H9 (cell line): ENCODE measurements at regions not wholly inside any gene's neighbourhood (a gene's known extent, or its start where the extent isn't known, plus 50 kb on each side); places are given as distances from the start of the nearest gene placed in this dataset.

Experiments
- DNase-seq: peaks from one replicate; pipeline ENCODE4 v3.0.0-alpha.2; 2017
- H2AFZ ChIP-seq: one replicate; pipeline ENCODE4 v1.6.1; 2013; ENCODE audit warnings: mild to moderate bottlenecking, low read length, control low read depth, moderate library complexity
- H2AK5ac ChIP-seq: 2 replicates; pipeline ENCODE4 v1.6.1; 2013; ENCODE audit warnings: low read length, control low read depth, mixed read lengths; ENCODE audit not compliant: insufficient read length
- H2BK120ac ChIP-seq: one replicate; pipeline ENCODE4 v1.6.1; 2013; ENCODE audit warnings: low read depth, mild to moderate bottlenecking, low read length, control low read depth, inconsistent platforms; ENCODE audit not compliant: poor library complexity, severe bottlenecking
- H2BK12ac ChIP-seq: 2 replicates; pipeline ENCODE4 v1.6.1; 2013; ENCODE audit warnings: low read length, control low read depth, mixed read lengths, low read depth; ENCODE audit not compliant: insufficient read length
- H2BK15ac ChIP-seq: 2 replicates; pipeline ENCODE4 v1.6.1; 2013; ENCODE audit warnings: low read depth, low read length, control low read depth
- H2BK20ac ChIP-seq: one replicate; pipeline ENCODE4 v1.6.1; 2013; ENCODE audit warnings: low read depth, mild to moderate bottlenecking, low read length, control low read depth, inconsistent platforms; ENCODE audit not compliant: poor library complexity, severe bottlenecking
- H2BK5ac ChIP-seq: 2 replicates; pipeline ENCODE4 v1.6.1; 2013; ENCODE audit warnings: low read length, control low read depth, mixed read lengths; ENCODE audit not compliant: insufficient read length
- H3K14ac ChIP-seq: 2 replicates; pipeline ENCODE4 v1.6.1; 2013; ENCODE audit warnings: low read length, control low read depth; ENCODE audit not compliant: insufficient read depth
- H3K18ac ChIP-seq: 2 replicates; pipeline ENCODE4 v1.6.1; 2013; ENCODE audit warnings: low read depth, mild to moderate bottlenecking, mixed read lengths, low read length, control low read depth; ENCODE audit not compliant: insufficient read length
- H3K23ac ChIP-seq: 2 replicates; pipeline ENCODE4 v1.6.1; 2013; ENCODE audit warnings: low read length, control low read depth, mixed read lengths, low read depth; ENCODE audit not compliant: insufficient read length
- H3K23me2 ChIP-seq: 2 replicates; pipeline ENCODE4 v1.6.1; 2013; ENCODE audit warnings: low read depth, mild to moderate bottlenecking, mixed read lengths, low read length, control low read depth; ENCODE audit not compliant: insufficient read length, poor library complexity, severe bottlenecking
- H3K27ac ChIP-seq: 2 replicates; pipeline ENCODE4 v1.5.1; 2013; ENCODE audit warnings: low read length, control low read depth, mixed read lengths, low read depth; ENCODE audit not compliant: insufficient read length
- H3K27me3 ChIP-seq: 2 replicates; pipeline ENCODE4 v1.6.1; 2013; ENCODE audit warnings: low read length, control low read depth, inconsistent platforms; ENCODE audit not compliant: insufficient read depth
- H3K4ac ChIP-seq: 2 replicates; pipeline ENCODE4 v1.6.1; 2013; ENCODE audit warnings: low read depth, mild to moderate bottlenecking, control low read depth, inconsistent platforms, low read length, moderate library complexity
- H3K4me1 ChIP-seq: 2 replicates; pipeline ENCODE4 v1.6.1; 2013; ENCODE audit warnings: low read length, control low read depth, inconsistent platforms; ENCODE audit not compliant: insufficient read depth
- H3K4me2 ChIP-seq: 2 replicates; pipeline ENCODE4 v1.6.1; 2013; ENCODE audit warnings: low read length, control low read depth, mixed read lengths; ENCODE audit not compliant: insufficient read length, insufficient read depth
- H3K56ac ChIP-seq: 2 replicates; pipeline ENCODE4 v1.6.1; 2013; ENCODE audit warnings: low read depth, mild to moderate bottlenecking, mixed read lengths, low read length, control low read depth; ENCODE audit not compliant: insufficient read length
- H3K79me1 ChIP-seq: 2 replicates; pipeline ENCODE4 v1.6.1; 2013; ENCODE audit warnings: low read depth, mild to moderate bottlenecking, moderate library complexity, low read length, control low read depth, inconsistent platforms; ENCODE audit not compliant: insufficient read depth, poor library complexity, severe bottlenecking
- H3K79me2 ChIP-seq: 2 replicates; pipeline ENCODE4 v1.6.1; 2013; ENCODE audit warnings: low read length, control low read depth, inconsistent platforms; ENCODE audit not compliant: insufficient read depth
- H3K9ac ChIP-seq: 2 replicates; pipeline ENCODE4 v1.6.1; 2013; ENCODE audit warnings: low read length, control low read depth, mixed read lengths; ENCODE audit not compliant: insufficient read length; ENCODE audit errors: extremely low read depth
- H3K9me3 ChIP-seq: one replicate; pipeline ENCODE4 v1.6.1; 2013; ENCODE audit warnings: low read depth, low read length, inconsistent platforms; ENCODE audit not compliant: control insufficient read depth
- H3T11ph ChIP-seq: one replicate; pipeline ENCODE4 v1.6.1; 2013; ENCODE audit warnings: mild to moderate bottlenecking, low read length, control low read depth, inconsistent platforms
- H4K20me1 ChIP-seq: one replicate; pipeline ENCODE4 v1.6.1; 2013; ENCODE audit not compliant: control insufficient read depth, insufficient read length, insufficient read depth
- H4K5ac ChIP-seq: 2 replicates; pipeline ENCODE4 v1.6.1; 2013; ENCODE audit warnings: low read depth, mild to moderate bottlenecking, mixed read lengths, low read length, control low read depth; ENCODE audit not compliant: insufficient read length
- H4K8ac ChIP-seq: replicated peaks from 2 replicates; pipeline ENCODE4 v1.6.1; 2013; ENCODE audit warnings: low read length, control low read depth, mixed read lengths, low read depth; ENCODE audit not compliant: insufficient read length
- H4K91ac ChIP-seq: 2 replicates; pipeline ENCODE4 v1.6.1; 2013; ENCODE audit warnings: low read depth, mild to moderate bottlenecking, moderate library complexity, mixed read lengths, low read length, control low read depth; ENCODE audit not compliant: insufficient read length
- H3K27ac Mint-ChIP-seq, 3 experiments: 2 replicates in 2 of 3; 3 replicates in 1 of 3; pipeline ENCODE4 v1.8.0; 2020 to 2021; ENCODE audit warnings: mixed read lengths in 3 of 3, mild to moderate bottlenecking in 1 of 3, moderate library complexity in 1 of 3
- H3K27me3 Mint-ChIP-seq: 2 replicates; pipeline ENCODE4 v1.8.0; 2021; ENCODE audit warnings: low read depth, mild to moderate bottlenecking, moderate library complexity, mixed read lengths
- H3K36me3 Mint-ChIP-seq, 3 experiments: 2 replicates in 2 of 3; 3 replicates in 1 of 3; pipeline ENCODE4 v1.8.0; 2020 to 2021; ENCODE audit warnings: low read depth in 3 of 3, mixed read lengths in 3 of 3; ENCODE audit not compliant: insufficient read depth in 1 of 3
- H3K4me1 Mint-ChIP-seq, 2 experiments: 2 replicates each; pipeline ENCODE4 v1.8.0; 2020; ENCODE audit warnings: mixed read lengths in 2 of 2
- H3K4me3 Mint-ChIP-seq, 2 experiments: 2 replicates in 1 of 2; 3 replicates in 1 of 2; pipeline ENCODE4 v1.8.0; 2020 to 2021; ENCODE audit warnings: mild to moderate bottlenecking in 2 of 2, mixed read lengths in 2 of 2, moderate library complexity in 1 of 2
- H3K9me3 Mint-ChIP-seq, 2 experiments: 2 replicates in 1 of 2; 3 replicates in 1 of 2; pipeline ENCODE4 v1.8.0; 2020; ENCODE audit warnings: mild to moderate bottlenecking in 2 of 2, mixed read lengths in 2 of 2, moderate library complexity in 1 of 2
- WGBS: extraction: QIAGEN DNeasy Blood & Tissue Kit; methylation state at CpG from one replicate; pipeline ENCODE4 v1.1.7; 2013; ENCODE audit warnings: missing lambda C conversion rate, low lambda C conversion rate, mixed read lengths; ENCODE audit not compliant: insufficient read length; ENCODE audit errors: extremely low coverage; 5-methylcytosine and 5-hydroxymethylcytosine counted together
- TF ChIP-seq, protein P1 (sequence below): fragments of 200-600 bp; sonication (generic); conservative IDR thresholded peaks from 3 replicates; pipeline ENCODE4 v1.8.0; 2021; ENCODE audit warnings: antibody characterized with exemption, mild to moderate bottlenecking

DNA sequence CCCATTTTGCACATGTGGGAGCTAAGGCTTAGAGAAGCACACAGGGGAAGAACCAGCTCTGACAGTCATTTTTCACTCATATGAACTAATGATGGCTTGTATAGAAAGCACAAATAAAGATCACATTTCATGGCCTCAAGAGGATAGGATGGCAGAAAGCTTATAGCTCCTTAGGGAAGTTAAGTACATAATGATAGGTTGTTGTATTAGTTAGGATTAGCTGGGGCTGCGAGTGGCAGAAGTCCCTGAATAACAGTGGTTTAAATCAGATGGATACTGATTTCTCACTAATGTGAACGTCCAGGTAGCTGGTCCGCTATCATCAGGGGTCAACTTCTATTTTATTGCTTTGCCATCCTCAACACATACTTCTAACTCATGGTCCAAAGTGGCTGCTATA, 284.0 kb downstream of the RPS6KC1 start:
- no peak overlapping the region for H3K14ac ChIP-seq
- no peak overlapping the region for H2AK5ac ChIP-seq
- H4K5ac ChIP-seq: no peak overlapping the region
- H3K9me3 Mint-ChIP-seq: no peaks in the 10 kb centered on the region
- no peaks in the 10 kb centered on the region for H3K4me1 Mint-ChIP-seq
- no peak overlapping the region for H3K23ac ChIP-seq
- H3K79me2 ChIP-seq: no peaks in the 10 kb centered on the region; the same call in 1 of the 2 replicates
- no peaks in the 10 kb centered on the region for H3K79me1 ChIP-seq
- H4K91ac ChIP-seq: no peak overlapping the region
- no peak overlapping the region for H3K56ac ChIP-seq
- no peak overlapping the region for H2BK120ac ChIP-seq
- H3K27ac ChIP-seq: no peak overlapping the region
- no peak overlapping the region for H2BK15ac ChIP-seq
- no peaks in the 10 kb centered on the region for H3K4me1 ChIP-seq
- no peak overlapping the region for H3K18ac ChIP-seq
- H2BK5ac ChIP-seq: no peak overlapping the region
- H3K27me3 ChIP-seq: no peaks in the 10 kb centered on the region
- H2BK12ac ChIP-seq: no peak overlapping the region
- no peaks in the 10 kb centered on the region for H3K36me3 Mint-ChIP-seq
- H3K27ac Mint-ChIP-seq: no peak overlapping the region
- H3K9me3 ChIP-seq: no peaks in the 10 kb centered on the region
- H3K4me3 Mint-ChIP-seq: no peak overlapping the region
- no peaks in the 10 kb centered on the region for H3K27me3 Mint-ChIP-seq
- no peak overlapping the region for H4K8ac ChIP-seq
- H3K9ac ChIP-seq: no peak overlapping the region
- TF ChIP-seq, protein P1, sequence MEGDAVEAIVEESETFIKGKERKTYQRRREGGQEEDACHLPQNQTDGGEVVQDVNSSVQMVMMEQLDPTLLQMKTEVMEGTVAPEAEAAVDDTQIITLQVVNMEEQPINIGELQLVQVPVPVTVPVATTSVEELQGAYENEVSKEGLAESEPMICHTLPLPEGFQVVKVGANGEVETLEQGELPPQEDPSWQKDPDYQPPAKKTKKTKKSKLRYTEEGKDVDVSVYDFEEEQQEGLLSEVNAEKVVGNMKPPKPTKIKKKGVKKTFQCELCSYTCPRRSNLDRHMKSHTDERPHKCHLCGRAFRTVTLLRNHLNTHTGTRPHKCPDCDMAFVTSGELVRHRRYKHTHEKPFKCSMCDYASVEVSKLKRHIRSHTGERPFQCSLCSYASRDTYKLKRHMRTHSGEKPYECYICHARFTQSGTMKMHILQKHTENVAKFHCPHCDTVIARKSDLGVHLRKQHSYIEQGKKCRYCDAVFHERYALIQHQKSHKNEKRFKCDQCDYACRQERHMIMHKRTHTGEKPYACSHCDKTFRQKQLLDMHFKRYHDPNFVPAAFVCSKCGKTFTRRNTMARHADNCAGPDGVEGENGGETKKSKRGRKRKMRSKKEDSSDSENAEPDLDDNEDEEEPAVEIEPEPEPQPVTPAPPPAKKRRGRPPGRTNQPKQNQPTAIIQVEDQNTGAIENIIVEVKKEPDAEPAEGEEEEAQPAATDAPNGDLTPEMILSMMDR: no peak
- DNase-seq: no peak
- no peak overlapping the region for H3K4me2 ChIP-seq
- no peaks in the 10 kb centered on the region for H4K20me1 ChIP-seq
- no peak overlapping the region for H3K4ac ChIP-seq
- H3T11ph ChIP-seq: no peak overlapping the region
- no peak overlapping the region for H2AFZ ChIP-seq
- no peak overlapping the region for H2BK20ac ChIP-seq
- WGBS: no CpG with 5 or more reads among the region's 3 CpGs
- H3K23me2 ChIP-seq: no peaks in the 10 kb centered on the region
